ENCODE measurements at regions not wholly inside any gene's neighbourhood (a gene's known extent, or its start where the extent isn't known, plus 50 kb on each side); places are given as distances from the start of the nearest gene placed in this dataset.
A peak's percentile ranks its signal among the peaks of the same experiment; 100 is the strongest.
"Not testable (repeated sequence)": the region's sequence is repeated elsewhere in the genome, so short reads cannot be mapped to it uniquely, and the experiment has no call there.

- no peak for DNase-seq (ENCODE audit: low spot score)
These were observed 80.8 kb downstream of the C21orf91 start for GRCh38 chr21:17738176-17738953.

DNA sequence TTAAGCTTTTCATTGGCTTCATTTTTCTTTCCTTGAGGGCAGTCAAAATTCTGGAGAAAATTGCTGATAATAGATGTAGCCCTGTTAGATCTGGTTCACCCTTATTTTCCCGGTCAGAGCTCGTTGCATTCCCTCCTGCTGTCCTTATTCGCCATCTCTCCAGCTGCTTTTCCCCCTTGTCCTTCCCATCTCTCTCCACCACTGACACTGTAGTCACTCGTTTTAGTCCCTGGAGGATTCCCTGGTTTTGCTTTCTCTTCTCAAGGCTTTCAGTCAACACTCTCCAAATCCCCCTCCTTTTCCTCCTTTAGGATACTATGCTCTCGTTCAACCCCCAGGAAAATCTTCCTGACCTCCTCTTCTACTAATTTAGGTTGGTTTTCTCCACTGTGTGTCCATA, 83.1 kb downstream of the C21orf91 start:
- no peak for DNase-seq (ENCODE audit: low spot score)

DNA sequence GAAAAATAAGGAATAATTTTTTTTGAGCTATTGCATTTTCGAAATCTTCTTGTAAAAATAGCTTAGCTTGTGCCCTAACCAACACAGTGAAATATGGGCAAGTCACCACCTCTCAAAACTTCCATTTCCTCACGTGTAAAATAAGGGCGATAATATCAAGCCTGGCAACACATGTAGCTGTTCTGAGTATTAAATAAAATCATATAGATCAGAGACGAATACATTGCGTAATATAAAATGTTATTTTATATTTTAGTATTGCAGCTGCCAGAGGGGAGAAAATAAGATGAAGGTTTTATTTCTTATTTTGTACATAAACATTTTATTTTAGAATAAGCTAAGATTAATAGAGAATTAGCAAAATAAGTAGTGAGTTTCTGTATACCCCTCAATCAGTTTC, 85.9 kb downstream of the C21orf91 start:
- no peak for DNase-seq (ENCODE audit: low spot score)

DNA sequence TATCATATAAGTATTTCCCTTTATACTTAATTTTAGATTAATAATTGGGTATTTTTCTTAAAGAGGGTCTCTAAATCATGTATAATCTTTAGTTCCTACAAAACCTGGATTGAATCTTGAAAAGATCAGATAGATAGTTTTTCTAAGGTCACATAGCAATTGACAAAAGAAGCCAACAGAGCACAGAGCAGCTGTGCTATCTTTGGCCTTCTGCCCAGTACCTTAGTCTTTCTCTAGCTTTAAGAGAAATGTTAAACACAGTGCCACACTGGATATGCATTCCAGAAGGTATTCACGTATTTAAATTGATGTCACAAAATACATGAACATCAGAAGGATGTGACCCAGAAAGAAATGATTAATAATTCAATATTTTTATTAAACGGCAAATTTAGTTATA, 86.8 kb downstream of the C21orf91 start:
- no peak for DNase-seq (ENCODE audit: low spot score)

DNA sequence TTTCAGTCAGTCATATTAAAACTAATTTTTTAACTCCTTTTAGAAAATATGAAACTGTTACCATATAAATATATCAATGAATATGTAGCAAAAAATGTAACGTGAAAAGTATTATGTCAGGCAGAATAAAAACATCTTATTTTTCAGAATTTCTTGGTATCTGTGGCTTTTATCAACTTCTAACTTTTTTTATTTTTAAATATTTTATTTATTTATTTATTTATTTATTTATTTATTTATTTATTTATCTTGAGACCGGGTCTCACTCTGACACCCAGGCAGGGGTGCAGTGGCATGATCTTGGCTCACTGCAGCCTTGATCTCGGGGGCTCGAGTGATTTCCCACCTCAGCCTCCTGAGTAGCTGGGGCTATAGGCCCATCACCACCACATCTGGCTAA, 87.6 kb downstream of the C21orf91 start:
- DNase-seq (ENCODE audit: low spot score), result no peak

GRCh38 chr21:17730782-17731181, 88.4 kb downstream of the C21orf91 start:
- DNase-seq (ENCODE audit: low spot score), result no peak

GRCh38 chr21:17729455-17729854, 89.7 kb downstream of the C21orf91 start:
- no peak for DNase-seq (ENCODE audit: low spot score)

DNA sequence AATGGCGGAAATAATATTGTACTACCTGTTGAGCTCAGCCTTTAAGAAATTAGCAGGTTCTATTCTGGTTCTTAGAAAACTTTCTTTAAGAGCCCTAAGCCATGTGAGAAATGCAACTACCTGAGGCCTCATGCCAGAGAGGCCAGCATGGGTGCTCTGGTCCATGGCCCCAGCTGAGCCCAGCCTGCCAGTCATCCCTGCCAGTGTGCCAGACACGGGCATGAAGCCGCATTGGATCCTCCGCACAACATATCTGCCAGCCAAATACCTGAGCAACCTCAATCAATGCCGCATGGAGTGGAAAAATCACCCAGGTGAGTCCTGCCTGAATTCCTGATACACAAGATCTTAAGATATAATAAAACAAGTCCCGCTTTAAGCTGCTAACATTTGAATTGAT, 91.8 kb downstream of the C21orf91 start:
- no peak for DNase-seq (ENCODE audit: low spot score)

DNA sequence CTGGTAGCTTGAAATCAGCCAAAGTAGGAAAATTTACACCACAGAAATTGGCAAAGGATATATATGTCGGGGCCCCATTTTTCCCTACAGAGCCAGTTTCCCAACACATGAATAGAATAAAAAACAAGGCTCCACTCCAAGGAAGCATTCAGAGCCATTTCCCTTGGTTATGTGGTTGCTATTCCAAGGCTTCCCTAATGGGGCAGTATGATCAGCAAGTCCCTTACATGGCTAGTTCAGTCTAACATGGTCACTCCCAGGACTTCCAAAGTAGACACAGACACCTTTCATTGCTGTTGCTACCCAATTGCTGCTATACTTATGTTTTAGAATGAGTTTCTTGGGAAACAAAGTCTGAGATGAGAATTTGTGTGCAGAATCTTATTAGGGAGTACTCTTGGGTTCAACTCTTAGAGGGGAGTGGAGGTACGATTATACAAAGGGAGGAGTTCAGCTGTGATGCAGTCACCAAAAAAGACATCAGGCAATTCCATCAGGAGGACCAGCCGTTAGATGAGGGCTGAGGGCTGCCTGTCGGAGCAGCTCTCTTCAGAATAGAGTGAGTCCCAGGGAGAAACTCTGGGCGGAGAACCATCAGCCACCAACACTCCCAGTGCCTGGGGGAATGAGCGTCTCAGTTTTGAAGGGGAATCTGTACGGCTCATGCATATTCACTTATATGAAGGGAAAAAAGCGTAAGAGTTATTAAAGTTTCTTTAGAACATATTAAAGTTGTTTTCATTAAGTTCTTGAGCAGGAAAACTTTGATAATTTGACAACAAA, 92.9 kb downstream of the C21orf91 start:
- peak; percentile 2 for DNase-seq (ENCODE audit: low spot score)

DNA sequence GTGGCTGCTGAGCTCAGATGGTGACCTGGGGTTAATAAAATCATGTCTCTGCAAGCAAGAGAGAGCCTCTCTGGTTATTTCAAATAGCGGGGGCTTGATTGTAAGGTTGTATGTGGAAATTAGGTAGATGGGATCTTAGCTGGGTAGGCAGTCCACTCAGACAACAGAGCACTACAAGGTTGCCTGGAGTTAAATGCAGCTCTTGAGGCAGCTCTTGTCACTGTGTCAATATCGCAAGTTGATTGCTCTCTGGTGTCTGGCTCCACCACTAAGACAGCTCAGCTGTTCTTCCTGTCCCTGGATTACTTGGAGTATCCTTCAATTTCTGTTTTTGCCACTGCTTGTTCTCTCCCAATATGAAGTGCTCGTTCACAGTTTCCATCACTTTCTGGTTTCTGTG, 93.8 kb downstream of the C21orf91 start:
- DNase-seq (ENCODE audit: low spot score), result no peak

DNA sequence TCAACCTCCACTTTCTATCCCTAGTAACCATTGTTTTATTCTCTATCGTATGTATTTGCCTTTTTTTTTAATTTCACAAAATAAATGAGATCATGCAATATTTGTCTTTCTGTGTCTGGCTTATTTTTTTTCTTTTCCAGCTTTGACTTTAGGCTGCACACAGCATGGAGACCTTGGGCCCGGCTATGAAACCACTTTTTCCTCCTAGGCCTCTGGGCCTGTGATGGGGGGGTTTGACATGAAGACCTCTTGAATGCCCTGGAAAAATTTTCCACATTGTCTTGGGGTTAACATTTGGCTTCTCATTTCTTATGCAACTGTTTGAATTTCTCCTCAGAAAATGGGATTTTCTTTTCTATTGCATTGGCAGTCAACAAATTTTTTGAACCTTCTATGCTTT, 100.2 kb upstream of the BTG3 start:
- no peak for DNase-seq (ENCODE audit: low spot score)

DNA sequence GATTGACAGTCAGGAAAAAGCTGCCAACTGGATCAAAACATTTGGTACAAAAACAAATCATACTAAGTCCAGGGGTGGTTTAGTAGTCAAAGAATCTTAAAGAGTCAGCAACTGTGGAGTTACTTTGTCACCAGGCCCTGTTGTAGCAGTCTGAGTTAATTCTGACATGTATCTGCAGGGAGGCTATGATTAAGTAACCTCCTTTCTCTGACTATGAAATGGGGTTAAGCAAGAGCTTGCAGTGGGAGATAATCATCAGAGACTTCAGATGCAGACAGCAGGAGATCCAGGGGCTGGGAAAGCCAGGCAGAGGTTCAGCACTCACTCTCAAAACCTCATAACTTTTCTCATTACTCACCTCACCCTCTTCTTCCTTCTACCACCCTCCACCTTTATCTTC, 99.2 kb upstream of the BTG3 start:
- no peak for DNase-seq (ENCODE audit: low spot score)

DNA sequence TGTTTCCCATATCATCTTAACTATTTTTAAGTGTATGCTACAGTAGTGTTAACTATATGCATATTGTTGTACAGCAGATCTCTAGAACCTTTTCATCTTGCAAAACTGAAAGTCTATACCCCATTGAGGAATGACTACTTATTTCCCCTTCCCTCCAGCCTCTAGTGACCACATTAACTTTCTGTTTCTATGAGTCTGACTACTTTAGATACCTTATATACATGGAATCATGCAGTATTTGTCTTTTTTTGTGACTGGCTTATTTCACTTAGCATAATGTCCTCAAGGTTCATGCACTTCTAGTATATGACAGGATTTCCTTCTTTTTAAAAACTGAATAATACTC, 96.5 kb upstream of the BTG3 start:
- no peak for DNase-seq (ENCODE audit: low spot score)

- DNase-seq (ENCODE audit: low spot score), result no peak
These were observed 96.0 kb upstream of the BTG3 start for GRCh38 chr21:17708522-17709265.

DNA sequence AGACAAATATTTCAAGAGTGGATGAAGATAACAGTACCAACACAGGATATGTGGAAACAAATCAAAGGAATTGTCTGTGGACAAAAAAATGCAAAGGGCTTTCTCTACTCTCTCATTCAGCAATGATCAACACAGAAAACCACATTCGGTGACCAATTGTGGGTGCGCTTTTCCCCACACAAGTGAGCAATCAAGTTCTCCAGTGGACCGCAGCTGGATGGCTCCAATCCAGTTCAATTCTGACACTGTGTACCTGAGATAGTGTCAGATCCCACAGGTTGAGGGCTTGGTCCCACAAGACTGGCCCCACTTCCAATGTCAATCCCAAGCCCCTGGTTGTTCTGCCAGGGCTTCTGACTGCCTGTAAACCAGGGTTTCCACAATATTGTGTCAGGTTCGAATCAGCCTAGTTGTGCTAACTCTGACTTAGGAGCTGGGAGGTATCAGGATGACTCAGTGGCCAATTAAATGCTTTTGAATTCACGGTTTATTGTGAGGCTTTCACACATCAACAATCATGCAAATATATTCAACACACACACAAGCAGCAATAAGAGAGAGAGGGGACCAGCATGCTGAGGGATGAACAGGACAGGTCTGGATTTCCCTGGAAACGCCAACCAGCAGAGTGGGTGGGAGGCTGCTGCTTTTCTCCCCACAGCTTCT, 87.0 kb upstream of the BTG3 start:
- DNase-seq (ENCODE audit: low spot score), result no peak

- DNase-seq (ENCODE audit: low spot score), result no peak
These were observed 84.8 kb upstream of the BTG3 start for GRCh38 chr21:17697473-17697872.

GRCh38 chr21:17694416-17694815, 81.7 kb upstream of the BTG3 start:
- not testable (repeated sequence) for DNase-seq (ENCODE audit: low spot score)

DNA sequence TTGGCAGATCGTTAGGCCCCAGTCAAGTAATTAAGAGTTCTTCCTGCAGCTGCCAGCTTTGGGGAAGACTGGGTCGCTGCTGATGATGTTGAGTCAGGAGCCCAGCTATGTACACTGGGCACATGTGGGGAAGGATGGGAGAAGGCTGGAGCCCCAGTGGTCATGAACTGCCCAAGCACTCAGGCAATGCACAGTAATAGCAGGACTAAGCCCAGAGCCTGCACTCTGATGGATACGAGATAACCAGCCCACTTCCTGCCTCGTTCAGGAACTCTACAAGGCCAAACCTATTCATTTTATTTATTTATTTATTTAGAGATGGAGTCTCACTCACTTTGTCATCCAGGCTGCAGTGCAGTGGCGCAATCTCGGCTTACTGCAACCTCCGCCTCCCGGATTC, 81.1 kb upstream of the BTG3 start:
- no peak for DNase-seq (ENCODE audit: low spot score)

- DNase-seq (ENCODE audit: low spot score), result no peak
These were observed 77.4 kb upstream of the BTG3 start for GRCh38 chr21:17690078-17690494.

DNA sequence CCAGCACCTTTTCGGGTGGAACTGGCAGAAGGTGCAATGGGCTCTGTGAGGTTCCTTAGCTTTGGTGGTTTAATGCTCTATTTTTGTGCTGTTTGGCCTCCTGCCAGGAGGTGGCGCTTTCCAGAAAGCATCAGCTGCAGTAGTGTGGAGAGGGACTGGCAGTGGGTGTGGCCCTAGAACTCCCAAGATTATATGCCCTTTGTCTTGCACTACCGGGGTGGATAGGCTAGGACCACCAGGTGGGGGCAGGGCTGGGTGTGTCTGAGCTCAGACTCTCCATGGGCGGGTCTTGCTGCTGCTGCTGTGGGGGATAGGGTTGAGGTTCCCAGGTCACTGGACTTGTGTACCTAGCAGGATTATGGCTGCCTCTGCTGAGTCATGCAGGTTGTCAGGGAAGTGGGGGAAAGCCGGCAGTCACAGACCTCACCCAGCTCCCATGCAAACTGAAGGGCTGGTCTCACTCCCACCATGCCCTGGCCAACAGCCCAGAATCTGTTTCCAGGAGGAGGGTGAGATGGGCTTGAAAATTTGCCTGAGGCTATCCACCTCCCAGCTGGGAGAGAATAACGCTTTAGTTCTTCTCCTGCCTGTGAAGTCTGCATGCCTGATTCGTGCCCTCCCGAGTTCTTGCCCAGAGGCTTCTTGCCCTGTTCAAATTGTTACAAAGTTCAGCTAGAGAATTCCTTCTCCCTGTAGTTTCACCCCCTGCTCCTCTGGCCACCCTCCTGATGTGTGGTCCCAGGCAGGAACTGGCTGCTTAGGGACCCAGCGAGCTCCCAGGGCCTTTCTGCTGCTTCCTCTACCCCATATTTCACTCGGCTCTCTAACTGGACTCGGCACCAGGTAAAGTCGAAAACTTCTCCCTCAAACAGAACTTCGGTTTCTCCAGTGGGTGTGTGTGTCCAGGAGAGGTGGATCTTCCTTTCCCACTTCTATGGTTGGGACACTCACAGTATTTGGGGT, 76.5 kb upstream of the BTG3 start:
- DNase-seq (ENCODE audit: low spot score), result peak; percentile 3

- DNase-seq (ENCODE audit: low spot score), result no peak
These were observed 70.2 kb upstream of the BTG3 start for GRCh38 chr21:17682924-17683323.
